Suprapubic skin (tissue), 4 donors: ENCODE measurements at regions not wholly inside any gene's neighbourhood (a gene's known extent, or its start where the extent isn't known, plus 50 kb on each side); places are given as distances from the start of the nearest gene placed in this dataset.

Experiments used
- CTCF ChIP-seq, 2 donors: fragments of 200-600 bp in 1 of 2; fragments of 450-650 bp in 1 of 2; sonication (generic) in 1 of 2; IDR thresholded peaks; one replicate each; pipeline ENCODE4 v1.5.1; 2016 to 2019; ENCODE audit warnings: antibody characterized with exemption in 2 of 2, mild to moderate bottlenecking in 1 of 2, moderate library complexity in 1 of 2
- EP300 ChIP-seq: sonication (generic); formaldehyde crosslinking; IDR thresholded peaks from one replicate; pipeline ENCODE4 v1.6.1; 2017; ENCODE audit warnings: antibody characterized with exemption
- POLR2A ChIP-seq, 2 donors: fragments of 450-650 bp; IDR thresholded peaks; one replicate each; pipeline ENCODE4 v1.6.1; 2017; ENCODE audit warnings: antibody characterized with exemption in 2 of 2, mild to moderate bottlenecking in 2 of 2, moderate library complexity in 2 of 2
- POLR2AphosphoS5 ChIP-seq, 3 donors: sonication (generic); formaldehyde crosslinking; IDR thresholded peaks; one replicate each; pipeline ENCODE4 v1.6.1; 2017; ENCODE audit warnings: antibody characterized with exemption in 3 of 3

- no peak for TF ChIP-seq CTCF (IDR thresholded peaks at IDR 0.05)
- TF ChIP-seq POLR2A (IDR thresholded peaks at IDR 0.05): no peak
- TF ChIP-seq EP300: no peak
- no peak for TF ChIP-seq POLR2AphosphoS5 (IDR thresholded peaks at IDR 0.05)
Measured at GRCh38 chr3:26132942-26133341, 343.1 kb downstream of the OXSM start.
